Coronary artery (tissue), 2 donors: ENCODE measurements at regions not wholly inside any gene's neighbourhood (a gene's known extent, or its start where the extent isn't known, plus 50 kb on each side); places are given as distances from the start of the nearest gene placed in this dataset.
A peak's percentile ranks its signal among the peaks of the same experiment; 100 is the strongest.

Source experiments
- DNase-seq: peaks from one replicate; pipeline ENCODE4 v3.0.0-alpha.2; 2017; ENCODE audit warnings: low spot score
- H3K27ac ChIP-seq, 2 donors: fragments of 200-600 bp; sonication (generic); one replicate each; pipeline ENCODE4 v1.5.1; 2016 to 2019
- H3K4me3 ChIP-seq: fragments of 200-600 bp; sonication (generic); 2 replicates; pipeline ENCODE4 v1.5.1; 2016; ENCODE audit warnings: mild to moderate bottlenecking, moderate library complexity
- TF ChIP-seq, protein P1 (sequence below): fragments of 200-600 bp; sonication (generic); IDR thresholded peaks from one replicate; pipeline ENCODE4 v1.5.1; 2019; ENCODE audit warnings: antibody characterized with exemption

DNA sequence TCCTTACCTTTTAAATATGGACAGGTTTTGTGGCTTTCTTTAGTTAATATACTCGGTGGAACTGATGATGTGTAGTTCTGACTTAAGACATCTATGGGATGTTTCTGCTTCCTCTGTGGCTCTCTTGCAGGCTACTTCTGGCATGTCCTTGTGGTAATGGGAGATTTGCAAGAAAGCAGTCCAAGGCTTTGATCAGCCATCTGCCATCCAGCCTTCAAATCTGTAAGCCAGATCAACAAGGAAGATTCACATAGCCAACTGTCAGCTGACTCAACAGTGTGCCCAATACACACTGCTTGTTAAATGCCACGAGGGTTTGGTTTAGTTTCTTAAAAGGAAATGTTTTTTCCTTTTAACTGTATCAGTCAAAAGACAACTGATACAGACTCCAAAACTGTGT is 722.2 kb upstream of the CHRM3 start:
- no peak overlapping the region for H3K27ac ChIP-seq
- TF ChIP-seq, protein P1, sequence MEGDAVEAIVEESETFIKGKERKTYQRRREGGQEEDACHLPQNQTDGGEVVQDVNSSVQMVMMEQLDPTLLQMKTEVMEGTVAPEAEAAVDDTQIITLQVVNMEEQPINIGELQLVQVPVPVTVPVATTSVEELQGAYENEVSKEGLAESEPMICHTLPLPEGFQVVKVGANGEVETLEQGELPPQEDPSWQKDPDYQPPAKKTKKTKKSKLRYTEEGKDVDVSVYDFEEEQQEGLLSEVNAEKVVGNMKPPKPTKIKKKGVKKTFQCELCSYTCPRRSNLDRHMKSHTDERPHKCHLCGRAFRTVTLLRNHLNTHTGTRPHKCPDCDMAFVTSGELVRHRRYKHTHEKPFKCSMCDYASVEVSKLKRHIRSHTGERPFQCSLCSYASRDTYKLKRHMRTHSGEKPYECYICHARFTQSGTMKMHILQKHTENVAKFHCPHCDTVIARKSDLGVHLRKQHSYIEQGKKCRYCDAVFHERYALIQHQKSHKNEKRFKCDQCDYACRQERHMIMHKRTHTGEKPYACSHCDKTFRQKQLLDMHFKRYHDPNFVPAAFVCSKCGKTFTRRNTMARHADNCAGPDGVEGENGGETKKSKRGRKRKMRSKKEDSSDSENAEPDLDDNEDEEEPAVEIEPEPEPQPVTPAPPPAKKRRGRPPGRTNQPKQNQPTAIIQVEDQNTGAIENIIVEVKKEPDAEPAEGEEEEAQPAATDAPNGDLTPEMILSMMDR: no peak
- H3K4me3 ChIP-seq: no peak overlapping the region
- no peak for DNase-seq

DNA sequence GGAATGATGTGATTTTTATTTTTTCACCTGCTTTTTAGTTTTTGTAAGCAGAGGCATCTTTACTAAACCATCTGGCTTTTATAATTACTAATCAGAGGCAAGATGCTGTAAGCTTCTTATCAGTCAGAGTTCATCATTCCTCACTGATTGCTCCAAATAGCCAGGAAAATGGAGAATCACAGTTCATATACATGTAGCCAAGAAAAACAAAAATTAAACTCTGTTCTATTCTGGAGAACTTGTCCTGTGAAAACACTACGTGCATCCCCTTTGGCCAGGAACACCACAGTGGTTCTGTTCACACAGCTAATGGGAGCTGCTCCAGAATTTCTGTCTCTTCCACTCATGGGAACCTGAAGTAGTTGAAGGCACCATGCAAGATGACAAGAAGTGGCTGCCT is 725.5 kb upstream of the CHRM3 start:
- Histone ChIP-seq H3K4me3 (no peak overlapping the region), H3K27ac (no peak overlapping the region)
- TF ChIP-seq, protein P1: no peak
- DNase-seq: no peak

DNA sequence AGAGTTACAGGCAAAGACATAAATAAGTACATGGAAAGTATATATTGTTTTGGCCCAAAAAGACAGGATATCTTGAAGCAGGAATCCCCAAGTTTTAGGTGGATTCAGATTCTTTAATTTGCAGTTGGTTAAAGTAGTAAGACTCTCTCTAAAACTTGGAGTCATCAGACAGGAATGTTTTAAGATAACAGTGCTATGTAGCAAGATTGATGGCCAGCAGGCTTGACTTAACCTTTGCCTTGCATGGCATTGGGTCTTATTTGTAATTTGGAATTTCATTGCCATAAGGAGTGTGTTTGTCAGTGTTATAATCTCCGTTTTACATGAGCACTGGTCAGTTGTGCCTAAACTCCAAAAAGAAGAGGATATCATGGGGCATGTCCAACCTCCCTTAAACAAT is 727.6 kb upstream of the CHRM3 start:
- TF ChIP-seq, protein P1: no peak

DNA sequence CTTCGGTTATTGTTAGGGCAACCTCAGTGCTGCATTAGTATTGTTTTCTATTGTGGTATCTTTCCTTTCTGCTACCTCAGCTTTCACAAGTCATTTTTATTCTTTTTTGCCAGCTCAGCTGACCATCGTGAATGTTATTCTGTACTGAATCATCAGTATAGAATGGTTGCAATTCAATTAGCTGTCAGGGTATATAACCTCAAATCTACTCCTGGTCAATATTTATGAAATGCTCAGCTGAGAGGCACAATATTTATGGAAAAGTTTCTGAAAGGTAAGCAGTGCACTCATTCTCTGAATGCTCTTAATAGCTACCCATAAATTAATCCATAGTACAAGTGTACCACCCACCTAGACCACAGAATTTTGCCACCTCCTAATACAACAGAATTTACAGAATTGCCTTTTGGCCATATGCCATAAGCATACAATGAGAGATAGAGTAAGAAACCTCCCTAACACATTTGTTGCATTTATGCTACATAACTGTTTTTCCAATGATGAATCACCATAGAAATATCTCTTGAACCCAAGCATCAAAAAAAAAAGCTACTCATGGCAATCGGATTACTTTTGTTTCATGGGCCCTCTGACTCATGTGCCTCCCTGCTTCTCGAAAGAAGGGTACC is 732.6 kb upstream of the CHRM3 start:
- TF ChIP-seq, protein P1: no peak
- no peak overlapping the region for H3K4me3 ChIP-seq
- no peak overlapping the region for H3K27ac ChIP-seq
- no peak for DNase-seq

More for the DNA sequence above, 727.6 kb upstream of the CHRM3 start:
- Histone ChIP-seq H3K27ac (peak overlapping the region in 1 of 2 donors; percentile 31), H3K4me3 (no peak overlapping the region)
- no peak for DNase-seq

DNA sequence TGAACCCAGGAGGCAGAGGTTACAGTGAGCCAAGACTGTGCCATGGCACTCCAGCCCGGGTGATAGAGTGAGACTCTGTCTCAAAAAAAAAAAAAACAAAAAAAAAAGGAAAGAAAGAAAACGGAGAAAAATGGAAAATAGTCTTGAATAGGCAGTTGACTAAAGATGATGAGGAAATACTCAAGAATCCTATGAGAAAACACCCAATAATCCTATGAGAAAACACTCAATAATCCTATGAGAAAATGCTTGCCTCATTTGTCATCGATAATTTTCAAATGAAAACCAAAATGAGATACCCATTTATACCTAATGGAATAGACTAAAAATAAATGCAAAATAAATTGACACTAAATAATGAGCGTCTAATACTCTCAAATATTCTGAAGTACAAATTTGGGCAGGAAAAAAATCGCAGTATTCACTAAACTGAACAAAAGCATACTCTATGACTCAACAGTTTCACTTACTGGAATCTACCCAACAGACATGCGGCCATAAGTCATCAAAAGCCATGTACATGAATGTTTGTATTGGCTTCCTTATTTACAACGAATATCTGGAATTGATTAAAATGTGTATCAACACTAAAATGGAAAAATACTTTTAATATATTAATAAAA is 733.9 kb upstream of the CHRM3 start:
- Histone ChIP-seq H3K4me3 (no peak overlapping the region), H3K27ac (no peak overlapping the region)
- TF ChIP-seq, protein P1: no peak
- no peak for DNase-seq

DNA sequence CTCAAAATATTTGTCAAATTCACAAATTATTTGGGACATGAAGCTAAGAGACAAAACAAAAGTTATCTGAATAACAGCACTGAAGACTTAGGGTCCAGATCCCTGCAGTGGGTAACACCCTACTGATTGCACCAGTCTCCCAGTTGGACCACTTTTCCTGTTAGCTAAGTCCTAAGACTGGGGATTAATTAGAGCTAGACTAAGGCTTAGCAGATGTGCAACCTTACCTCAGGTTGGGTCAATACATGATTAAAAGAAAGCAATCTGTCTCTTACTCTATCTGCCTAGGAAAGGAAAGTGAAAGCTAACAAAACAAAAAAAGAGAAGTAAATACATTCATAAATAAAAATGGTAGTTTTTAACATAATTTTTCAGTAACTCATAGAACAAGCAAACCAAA is 737.2 kb upstream of the CHRM3 start:
- H3K27ac ChIP-seq: no peak overlapping the region
- TF ChIP-seq, protein P1: no peak
- DNase-seq: no peak
- no peak overlapping the region for H3K4me3 ChIP-seq

DNA sequence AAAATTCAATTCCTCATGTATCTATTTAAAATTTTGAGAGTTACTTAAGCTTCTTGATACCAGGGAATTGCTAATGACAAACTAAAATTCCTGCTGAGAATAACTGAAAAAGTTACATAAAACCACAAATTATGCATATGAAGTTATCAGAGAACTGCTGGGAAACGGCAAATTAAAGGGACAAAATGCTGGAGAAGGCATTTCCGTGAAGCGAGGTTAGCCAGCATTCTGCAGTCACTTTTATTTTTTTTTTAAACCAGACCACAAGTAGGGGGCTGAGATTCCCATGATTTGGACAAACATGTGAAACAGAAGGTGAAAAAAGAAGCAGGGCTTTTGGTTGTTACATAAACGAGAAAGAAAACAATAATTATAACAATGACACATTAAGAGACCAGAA is 737.6 kb upstream of the CHRM3 start:
- TF ChIP-seq, protein P1: no peak
- no peak overlapping the region for H3K27ac ChIP-seq
- no peak for DNase-seq
- H3K4me3 ChIP-seq: no peak overlapping the region
